A673 (cell line): ENCODE measurements at regions not wholly inside any gene's neighbourhood (a gene's known extent, or its start where the extent isn't known, plus 50 kb on each side); places are given as distances from the start of the nearest gene placed in this dataset.

Source experiments
- EZH2 ChIP-seq: fragments of 200-600 bp; sonication (generic); IDR thresholded peaks from 2 replicates; pipeline ENCODE4 v1.6.1; 2017; ENCODE audit warnings: borderline replicate concordance, low read depth, mild to moderate bottlenecking, mixed read lengths, antibody characterized with exemption, low read length; ENCODE audit not compliant: poor library complexity, severe bottlenecking
- TF ChIP-seq, protein P1 (sequence below): fragments of 300-800, 200-600 bp; sonication (generic); conservative IDR thresholded peaks from 2 replicates; pipeline ENCODE4 v1.5.1; 2017; ENCODE audit warnings: low read depth, mild to moderate bottlenecking, antibody characterized with exemption, low read length, moderate library complexity, mixed read lengths

GRCh38 chr6:101146389-101146788 lies 247.1 kb upstream of the GRIK2 start:
- TF ChIP-seq, protein P1, sequence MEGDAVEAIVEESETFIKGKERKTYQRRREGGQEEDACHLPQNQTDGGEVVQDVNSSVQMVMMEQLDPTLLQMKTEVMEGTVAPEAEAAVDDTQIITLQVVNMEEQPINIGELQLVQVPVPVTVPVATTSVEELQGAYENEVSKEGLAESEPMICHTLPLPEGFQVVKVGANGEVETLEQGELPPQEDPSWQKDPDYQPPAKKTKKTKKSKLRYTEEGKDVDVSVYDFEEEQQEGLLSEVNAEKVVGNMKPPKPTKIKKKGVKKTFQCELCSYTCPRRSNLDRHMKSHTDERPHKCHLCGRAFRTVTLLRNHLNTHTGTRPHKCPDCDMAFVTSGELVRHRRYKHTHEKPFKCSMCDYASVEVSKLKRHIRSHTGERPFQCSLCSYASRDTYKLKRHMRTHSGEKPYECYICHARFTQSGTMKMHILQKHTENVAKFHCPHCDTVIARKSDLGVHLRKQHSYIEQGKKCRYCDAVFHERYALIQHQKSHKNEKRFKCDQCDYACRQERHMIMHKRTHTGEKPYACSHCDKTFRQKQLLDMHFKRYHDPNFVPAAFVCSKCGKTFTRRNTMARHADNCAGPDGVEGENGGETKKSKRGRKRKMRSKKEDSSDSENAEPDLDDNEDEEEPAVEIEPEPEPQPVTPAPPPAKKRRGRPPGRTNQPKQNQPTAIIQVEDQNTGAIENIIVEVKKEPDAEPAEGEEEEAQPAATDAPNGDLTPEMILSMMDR: no peak
- TF ChIP-seq EZH2: no peak
